Naive thymus-derived CD4-positive, alpha-beta T cell (primary cell): ENCODE measurements at regions not wholly inside any gene's neighbourhood (a gene's known extent, or its start where the extent isn't known, plus 50 kb on each side); places are given as distances from the start of the nearest gene placed in this dataset.
A peak's percentile ranks its signal among the peaks of the same experiment; 100 is the strongest.
"Not testable (repeated sequence)": the region's sequence is repeated elsewhere in the genome, so short reads cannot be mapped to it uniquely, and the experiment has no call there.

Experiments used
- ATAC-seq: fragments of 150-1000 bp; cut with Tn5 transposase; 2 replicates; pipeline ENCODE4 v1.10.0; 2021; ENCODE audit warnings: mild to moderate bottlenecking, moderate library complexity
- CTCF ChIA-PET: fragments of 350-600 bp; sonication (Branson Sonifier 250); formaldehyde crosslinking; loops from one replicate; lab custom pipeline; 2021; ENCODE audit warnings: antibody characterized with exemption; lab: Charles Lee
- POLR2A ChIA-PET: fragments of 350-600 bp; sonication (Branson Sonifier 250); formaldehyde crosslinking; loops from one replicate; lab custom pipeline; 2021; ENCODE audit warnings: antibody characterized with exemption, inconsistent platforms; lab: Charles Lee
- DNase-seq, 9 donors: peaks; one replicate each; pipeline versions ENCODE4 v3.0.0 to v3.0.0-alpha.2; 2020 to 2022; ENCODE audit warnings: mixed read lengths in 1 of 9
- H3K27ac ChIP-seq: one replicate; pipeline ENCODE4 v1.7.0; 2013; ENCODE audit warnings: mild to moderate bottlenecking, low read depth, low read length, moderate library complexity
- H3K27me3 ChIP-seq, 2 donors: one replicate each; pipeline ENCODE4 v1.7.0; 2013; ENCODE audit warnings: low read length in 2 of 2, mild to moderate bottlenecking in 2 of 2, moderate library complexity in 2 of 2; ENCODE audit not compliant: control insufficient read depth in 2 of 2, insufficient read depth in 2 of 2
- H3K36me3 ChIP-seq, 3 experiments: 1 replicate in 2 of 3; 2 replicates in 1 of 3; pipeline ENCODE4 v1.7.0; 2013; ENCODE audit warnings: low read length in 3 of 3, mild to moderate bottlenecking in 3 of 3, moderate library complexity in 1 of 3; ENCODE audit not compliant: insufficient read depth in 3 of 3, control insufficient read depth in 2 of 3
- H3K4me1 ChIP-seq, 2 donors: one replicate each; pipeline ENCODE4 v1.7.0; 2013; ENCODE audit warnings: low read length in 2 of 2, mild to moderate bottlenecking in 2 of 2, moderate library complexity in 1 of 2; ENCODE audit not compliant: control insufficient read depth in 2 of 2, insufficient read depth in 2 of 2
- H3K4me3 ChIP-seq: 2 replicates; pipeline ENCODE4 v1.7.0; 2013; ENCODE audit warnings: mild to moderate bottlenecking, low read length
- H3K9me3 ChIP-seq, 3 experiments: 1 replicate in 2 of 3; 2 replicates in 1 of 3; pipeline ENCODE4 v1.7.0; 2013; ENCODE audit warnings: low read length in 3 of 3; ENCODE audit not compliant: control insufficient read depth in 2 of 3
- H3K27ac Mint-ChIP-seq, 9 donors: one replicate each; pipeline ENCODE4 v1.8.0; 2020 to 2022; ENCODE audit warnings: mixed read lengths in 9 of 9, mild to moderate bottlenecking in 8 of 9, moderate library complexity in 5 of 9, inconsistent platforms in 2 of 9
- H3K27me3 Mint-ChIP-seq, 5 donors: one replicate each; pipeline ENCODE4 v1.8.0; 2021 to 2022; ENCODE audit warnings: mixed read lengths in 5 of 5, mild to moderate bottlenecking in 1 of 5
- H3K36me3 Mint-ChIP-seq, 5 donors: one replicate each; pipeline ENCODE4 v1.8.0; 2020 to 2022; ENCODE audit warnings: mixed read lengths in 5 of 5, mild to moderate bottlenecking in 3 of 5, inconsistent platforms in 1 of 5
- H3K4me1 Mint-ChIP-seq, 7 donors: one replicate each; pipeline ENCODE4 v1.8.0; 2020 to 2022; ENCODE audit warnings: mixed read lengths in 7 of 7, mild to moderate bottlenecking in 3 of 7, inconsistent platforms in 1 of 7
- H3K4me3 Mint-ChIP-seq, 10 donors: one replicate each; pipeline ENCODE4 v1.8.0; 2020 to 2022; ENCODE audit warnings: mild to moderate bottlenecking in 10 of 10, mixed read lengths in 10 of 10, moderate library complexity in 6 of 10, inconsistent platforms in 2 of 10
- H3K9me3 Mint-ChIP-seq, 11 donors: one replicate each; pipeline ENCODE4 v1.8.0; 2020 to 2022; ENCODE audit warnings: mixed read lengths in 11 of 11, mild to moderate bottlenecking in 4 of 11, inconsistent platforms in 1 of 11, moderate library complexity in 1 of 11
- intact Hi-C, 2 donors: fragments of 100-400 bp; cut with micrococcal nuclease; formaldehyde crosslinking; loops; one replicate each; pipeline ENCODE4 v1.15.1; 2023

DNA sequence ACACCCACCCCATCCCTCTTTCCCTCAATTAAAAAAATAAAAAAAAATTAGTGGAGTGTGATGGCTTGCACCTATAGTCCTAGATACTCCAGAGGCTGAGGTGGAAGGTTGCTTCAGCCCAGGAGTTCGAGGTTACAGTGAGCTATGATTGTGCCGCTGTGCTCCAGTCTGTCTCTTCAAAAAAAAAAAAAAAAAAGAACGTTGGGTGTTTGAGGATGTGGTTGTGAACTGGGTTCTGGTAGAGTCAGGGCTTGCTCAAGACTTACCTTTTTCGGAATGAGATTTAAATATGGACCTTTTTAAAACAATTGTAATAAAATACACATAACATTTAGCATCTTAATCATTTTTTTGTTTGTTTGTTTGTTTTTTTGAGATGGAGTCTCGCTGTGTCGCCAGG lies 211.9 kb downstream of the OR2B2 start:
- peaks cover 0 to 4% (median 0%) of the 10 kb centered on the region in 11 donors for H3K9me3 Mint-ChIP-seq
- no peak overlapping the region for H3K4me3 Mint-ChIP-seq
- intact Hi-C loops: no loop called here
- POLR2A ChIA-PET: no interaction called here
- CTCF ChIA-PET: no interaction called here
- H3K27ac Mint-ChIP-seq: no peak overlapping the region
- Histone ChIP-seq H3K36me3 (peaks cover 0 to 5% (median 0%) of the 10 kb centered on the region in 3 experiments), H3K4me3 (no peak overlapping the region), H3K27me3 (no peaks in the 10 kb centered on the region), H3K4me1 (no peaks in the 10 kb centered on the region), H3K9me3 (no peaks in the 10 kb centered on the region), H3K27ac (no peak overlapping the region)
- ATAC-seq (no peak), DNase-seq (no peak)
- H3K27me3 Mint-ChIP-seq: peaks cover 0 to 3% (median 0%) of the 10 kb centered on the region in 5 donors
- peaks cover 7 to 14% (median 10%) of the 10 kb centered on the region in 7 donors for H3K4me1 Mint-ChIP-seq
- H3K36me3 Mint-ChIP-seq: peaks cover 5 to 41% (median 35%) of the 10 kb centered on the region in 5 donors

DNA sequence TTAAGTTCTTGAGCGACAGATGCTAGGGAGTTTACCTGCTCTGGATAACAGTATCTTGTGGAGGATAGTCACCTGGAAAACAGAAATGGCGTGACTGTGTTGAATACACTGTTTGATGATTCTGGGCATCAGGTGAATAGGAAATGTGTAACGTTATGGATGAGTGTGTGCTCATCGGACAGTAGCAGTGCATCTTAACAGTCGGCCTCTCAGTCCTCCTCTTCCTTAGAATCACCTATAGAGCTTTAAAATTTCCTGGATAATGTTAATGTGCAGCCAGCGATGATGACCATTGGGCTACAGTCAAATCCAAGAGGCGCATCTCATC lies 217.7 kb downstream of the OR2B2 start:
- H3K9me3 Mint-ChIP-seq: peaks cover 0 to 4% (median 0%) of the 10 kb centered on the region in 11 donors
- H3K27ac ChIP-seq: peak overlapping the region; percentile 49
- no peaks in the 10 kb centered on the region for H3K9me3 ChIP-seq
- H3K36me3 ChIP-seq: no peaks in the 10 kb centered on the region
- H3K4me3 ChIP-seq: peak overlapping the region; percentile 90
- H3K4me1 ChIP-seq: peaks cover 0 to 4% of the 10 kb centered on the region in 2 donors
- no peak for ATAC-seq
- peaks cover 3 to 8% (median 5%) of the 10 kb centered on the region in 5 donors for H3K36me3 Mint-ChIP-seq
- DNase-seq: no peak
- H3K4me3 Mint-ChIP-seq: peak overlapping the region; percentile 89 to 99 (median 97)
- peaks cover 0 to 6% (median 0%) of the 10 kb centered on the region in 5 donors for H3K27me3 Mint-ChIP-seq
- H3K4me1 Mint-ChIP-seq: peaks cover 15 to 35% (median 26%) of the 10 kb centered on the region in 7 donors
- H3K27me3 ChIP-seq: no peaks in the 10 kb centered on the region
- CTCF ChIA-PET: no interaction called here
- peak overlapping the region; percentile 58 to 91 (median 85) for H3K27ac Mint-ChIP-seq
- intact Hi-C loops: no loop called here
- POLR2A ChIA-PET: interaction anchor here (1.0 kb wide), 1 partner anchor 517 kb away, joined by 4 read pairs; no protein-coding TSS in a partner anchor

DNA sequence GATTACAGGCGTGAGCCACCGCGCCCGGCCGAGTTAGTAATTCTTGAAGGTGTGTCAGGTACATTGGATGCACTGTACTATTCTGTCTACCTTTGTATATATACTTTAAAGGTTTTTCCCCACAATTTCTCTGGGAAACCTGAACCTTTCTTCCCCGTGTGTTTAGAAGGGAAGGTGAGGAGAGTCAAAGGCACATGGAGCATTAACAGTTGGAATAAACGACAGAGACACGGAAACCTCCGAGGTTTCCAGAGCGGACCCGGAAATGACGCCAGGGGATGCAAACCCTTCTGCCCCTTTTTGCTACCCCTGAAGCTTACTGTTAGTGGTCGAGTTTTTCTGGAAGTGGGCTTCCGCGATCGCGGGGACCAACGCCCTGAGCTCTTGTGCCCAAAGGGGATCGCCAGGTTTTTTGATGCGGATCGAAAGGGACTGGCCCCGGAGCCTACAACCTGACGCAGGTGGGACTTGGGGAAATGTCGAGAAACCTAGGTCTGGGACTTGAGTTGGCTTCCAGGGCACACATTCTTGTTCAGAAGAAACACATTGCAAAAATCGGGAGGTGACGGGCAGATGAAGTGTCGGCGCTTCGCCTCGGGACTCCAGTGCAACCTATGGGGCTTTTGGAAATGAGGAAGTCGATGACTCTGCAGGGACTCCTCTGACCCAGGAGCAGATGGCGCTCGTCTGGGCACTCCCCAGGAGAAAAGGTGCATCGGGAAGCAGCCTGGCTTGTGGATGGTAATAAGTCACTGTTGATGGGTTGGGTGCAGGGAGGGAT lies 218.2 kb downstream of the OR2B2 start:
- Mint-ChIP-seq H3K36me3 (peaks cover 3 to 5% (median 5%) of the 10 kb centered on the region in 5 donors), H3K4me3 (peak overlapping the region; percentile 89 to 99 (median 97)), H3K9me3 (peaks cover 0 to 4% (median 0%) of the 10 kb centered on the region in 11 donors), H3K27me3 (peaks cover 0 to 6% (median 0%) of the 10 kb centered on the region in 5 donors), H3K4me1 (peaks cover 14 to 38% (median 31%) of the 10 kb centered on the region in 7 donors), H3K27ac (peak overlapping the region; percentile 58 to 91 (median 85))
- H3K36me3 ChIP-seq: no peaks in the 10 kb centered on the region
- peak in 5 of 9 donors; percentile 25 to 41 (median 33) for DNase-seq
- ATAC-seq: peak; percentile 67
- no peaks in the 10 kb centered on the region for H3K27me3 ChIP-seq
- no peaks in the 10 kb centered on the region for H3K9me3 ChIP-seq
- ChIA-PET CTCF (no interaction called here), POLR2A (interaction anchor here (1.0 kb wide), 1 partner anchor 517 kb away, joined by 4 read pairs; no protein-coding TSS in a partner anchor)
- peak overlapping the region; percentile 49 for H3K27ac ChIP-seq
- peak overlapping the region; percentile 90 for H3K4me3 ChIP-seq
- peaks cover 0 to 4% of the 10 kb centered on the region in 2 donors for H3K4me1 ChIP-seq
- intact Hi-C loops: no loop called here

DNA sequence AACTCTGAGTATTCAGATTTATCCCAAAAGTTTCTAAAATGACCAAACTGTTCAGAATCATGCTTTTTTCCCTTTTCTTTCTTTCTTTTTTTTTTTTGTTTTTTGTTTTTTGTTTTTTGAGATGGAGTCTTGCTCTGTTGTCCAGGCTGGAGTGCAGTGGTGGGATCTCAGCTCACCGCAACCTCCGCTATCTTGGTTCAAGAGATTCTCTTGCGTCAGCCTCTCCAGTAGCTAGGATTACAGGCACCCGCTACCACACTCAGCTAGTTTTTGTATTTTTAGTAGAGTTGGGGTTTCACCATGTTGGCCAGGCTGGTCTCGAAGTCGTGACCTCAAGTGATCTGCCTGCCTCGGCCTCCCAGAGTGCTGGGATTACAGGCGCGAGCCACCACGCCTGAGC lies 219.2 kb upstream of the ZNF184 start:
- POLR2A ChIA-PET: interaction anchor here (0.6 to 0.7 kb wide), 2 partner anchors 46 to 1863 kb away, joined by 3 read pairs; no protein-coding TSS in a partner anchor
- H3K4me3 Mint-ChIP-seq, H3K27ac Mint-ChIP-seq, H3K9me3 ChIP-seq, intact Hi-C loops, H3K27ac ChIP-seq, DNase-seq, H3K27me3 ChIP-seq, H3K36me3 ChIP-seq, H3K4me3 ChIP-seq, ATAC-seq, H3K4me1 ChIP-seq: not testable (repeated sequence)
- peaks cover 0 to 14% (median 3%) of the 10 kb centered on the region in 11 donors for H3K9me3 Mint-ChIP-seq
- H3K27me3 Mint-ChIP-seq: peaks cover 0 to 18% (median 0%) of the 10 kb centered on the region in 5 donors
- CTCF ChIA-PET: interaction anchor here (0.6 to 1.2 kb wide), 2 partner anchors 60 to 213 kb away, joined by 3 to 4 read pairs; no protein-coding TSS in a partner anchor
- peaks cover 16 to 54% (median 41%) of the 10 kb centered on the region in 7 donors for H3K4me1 Mint-ChIP-seq
- H3K36me3 Mint-ChIP-seq: peaks cover 3 to 13% (median 5%) of the 10 kb centered on the region in 5 donors

GRCh38 chr6:27688014-27688586 lies 215.2 kb upstream of the ZNF184 start:
- H3K27ac Mint-ChIP-seq: peak overlapping the region; percentile 86 to 100 (median 97)
- ATAC-seq (peak; percentile 87), DNase-seq (peak; percentile 70 to 92 (median 88))
- Histone ChIP-seq H3K9me3 (no peaks in the 10 kb centered on the region), H3K27ac (peak overlapping the region; percentile 61), H3K36me3 (no peaks in the 10 kb centered on the region), H3K4me1 (peaks cover 4 to 6% of the 10 kb centered on the region in 2 donors), H3K27me3 (no peaks in the 10 kb centered on the region), H3K4me3 (peak overlapping the region; percentile 88)
- intact Hi-C loops: loop anchor here (1.0 to 10.0 kb wide), 17 partner anchors 65 to 1375 kb away; partner anchors contain the start of genes POM121L2 (in 2 of the 2) and ZNF184 (in 1 of the 2)
- H3K27me3 Mint-ChIP-seq: peaks cover 0 to 28% (median 0%) of the 10 kb centered on the region in 5 donors
- H3K4me3 Mint-ChIP-seq: peak overlapping the region; percentile 87 to 96 (median 94)
- peaks cover 7 to 40% (median 27%) of the 10 kb centered on the region in 7 donors for H3K4me1 Mint-ChIP-seq
- CTCF ChIA-PET: interaction anchor here (0.8 to 2.5 kb wide), 5 partner anchors 27 to 221 kb away, joined by 3 to 12 read pairs (median 4); no protein-coding TSS in a partner anchor
- peaks cover 0 to 28% (median 2%) of the 10 kb centered on the region in 11 donors for H3K9me3 Mint-ChIP-seq
- H3K36me3 Mint-ChIP-seq: peaks cover 0 to 8% (median 0%) of the 10 kb centered on the region in 5 donors
- POLR2A ChIA-PET: interaction anchor here (0.6 to 1.6 kb wide), 7 partner anchors 10 to 1954 kb away, joined by 3 to 5 read pairs (median 4); a partner anchor contains a TSS
